GM18907 (cell line): ENCODE measurements at regions not wholly inside any gene's neighbourhood (a gene's known extent, or its start where the extent isn't known, plus 50 kb on each side); places are given as distances from the start of the nearest gene placed in this dataset.
"Not testable (repeated sequence)": the region's sequence is repeated elsewhere in the genome, so short reads cannot be mapped to it uniquely, and the experiment has no call there.

Source experiments
- ATAC-seq: cut with Tn5 transposase; IDR thresholded peaks from one replicate; pipeline ENCODE4 v1.9.1; 2021; ENCODE audit warnings: mild to moderate bottlenecking, moderate library complexity; ENCODE audit not compliant: unreplicated experiment

DNA sequence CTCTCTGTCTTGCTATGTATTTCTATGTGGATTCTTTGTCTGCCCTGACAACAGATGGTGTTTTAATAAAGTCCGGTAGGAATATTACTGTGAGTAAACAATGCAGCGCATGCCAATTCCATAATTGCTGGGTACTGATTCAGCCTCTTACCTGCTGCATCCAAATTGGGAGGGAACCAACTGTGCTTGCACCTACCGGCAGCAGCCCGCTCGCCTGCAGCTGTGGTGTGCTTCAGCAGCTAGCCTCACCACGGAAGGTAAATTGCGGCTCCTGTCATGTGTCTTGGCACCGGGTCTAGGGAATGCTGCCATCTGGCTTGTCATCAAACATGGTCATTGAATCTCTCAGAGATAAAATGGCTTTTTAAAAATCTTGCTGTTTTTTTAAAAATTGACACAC is 704.8 kb upstream of the SLC35B3 start:
- no peak for ATAC-seq

DNA sequence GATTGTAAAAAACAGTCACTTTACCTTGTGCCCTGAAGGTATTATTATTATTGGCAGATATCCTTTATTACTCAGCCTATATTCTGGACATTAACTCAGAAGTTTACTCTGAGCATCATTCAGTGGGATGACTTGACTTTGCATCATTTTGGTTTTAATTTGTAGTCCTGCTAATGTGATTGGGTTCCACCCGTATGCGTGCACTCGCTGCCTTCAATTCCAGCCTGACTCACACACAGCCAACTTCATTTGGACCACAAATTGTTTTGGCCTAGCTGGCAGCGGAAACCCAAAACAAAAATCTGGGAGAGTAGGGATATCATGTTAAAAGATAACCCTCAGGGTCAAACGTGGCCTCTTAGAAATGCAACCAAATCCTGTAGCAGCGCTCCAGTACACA is 704.4 kb upstream of the SLC35B3 start:
- ATAC-seq, result no peak

DNA sequence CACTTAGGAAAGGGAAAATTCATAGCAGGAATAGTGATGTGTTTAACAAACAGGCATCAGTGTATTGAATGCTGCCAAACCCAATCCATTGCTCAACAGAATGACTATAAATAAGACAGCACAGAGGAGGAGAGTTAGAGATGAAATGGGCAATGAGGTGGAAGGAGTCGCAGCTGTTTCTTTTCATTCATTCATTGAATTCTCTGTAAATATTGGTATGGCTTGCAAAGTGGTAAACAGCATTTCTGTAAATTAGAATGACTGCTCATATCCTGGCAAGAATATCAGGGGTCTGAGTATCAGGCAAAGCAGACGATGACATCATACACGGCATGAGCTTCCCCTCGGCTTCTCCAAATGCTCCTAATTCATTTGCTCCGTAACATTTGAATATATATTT is 703.6 kb upstream of the SLC35B3 start:
- ATAC-seq, result no peak

- ATAC-seq, result no peak
Measured at GRCh38 chr6:9136141-9136822, 700.9 kb upstream of the SLC35B3 start.

DNA sequence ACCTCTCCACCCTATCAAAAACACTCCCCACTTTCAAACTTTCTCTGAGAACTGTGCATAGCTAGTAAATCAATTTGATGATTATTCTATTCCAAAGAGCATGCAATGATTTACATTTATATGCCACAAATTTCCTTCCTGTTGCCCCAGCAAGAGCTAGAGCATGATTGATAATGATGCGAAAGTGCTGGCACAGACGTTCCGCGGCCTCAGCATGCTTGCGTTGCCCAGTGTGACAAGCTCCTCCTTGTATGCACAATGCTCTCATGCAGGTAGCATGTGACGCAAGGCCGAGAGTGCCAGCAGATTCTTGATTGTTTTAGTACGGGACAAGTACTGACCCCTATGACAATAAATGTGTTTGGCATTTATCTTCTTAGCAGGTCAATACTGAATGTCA is 696.3 kb upstream of the SLC35B3 start:
- ATAC-seq, result no peak

- ATAC-seq, result no peak
Measured at GRCh38 chr6:9131201-9131600, 695.9 kb upstream of the SLC35B3 start.

DNA sequence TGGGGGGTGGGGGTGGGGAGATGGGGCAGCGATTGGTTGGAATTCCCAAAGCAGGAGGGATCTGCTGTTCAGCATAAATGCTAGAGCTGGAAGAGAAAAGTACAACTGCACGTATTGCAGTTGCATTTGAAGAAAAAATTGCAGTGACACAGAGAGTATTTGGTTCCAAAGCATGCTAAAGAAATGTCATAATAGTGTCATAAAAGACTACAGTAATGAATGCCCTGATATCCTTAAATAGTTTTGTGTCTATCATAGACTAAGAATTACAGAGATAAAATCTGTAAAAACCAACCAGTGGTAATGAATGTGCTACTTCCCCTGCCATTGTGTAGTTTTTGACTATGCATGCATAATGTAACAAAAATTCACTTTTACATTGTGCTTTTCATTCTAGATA is 693.6 kb upstream of the SLC35B3 start:
- ATAC-seq, result no peak

DNA sequence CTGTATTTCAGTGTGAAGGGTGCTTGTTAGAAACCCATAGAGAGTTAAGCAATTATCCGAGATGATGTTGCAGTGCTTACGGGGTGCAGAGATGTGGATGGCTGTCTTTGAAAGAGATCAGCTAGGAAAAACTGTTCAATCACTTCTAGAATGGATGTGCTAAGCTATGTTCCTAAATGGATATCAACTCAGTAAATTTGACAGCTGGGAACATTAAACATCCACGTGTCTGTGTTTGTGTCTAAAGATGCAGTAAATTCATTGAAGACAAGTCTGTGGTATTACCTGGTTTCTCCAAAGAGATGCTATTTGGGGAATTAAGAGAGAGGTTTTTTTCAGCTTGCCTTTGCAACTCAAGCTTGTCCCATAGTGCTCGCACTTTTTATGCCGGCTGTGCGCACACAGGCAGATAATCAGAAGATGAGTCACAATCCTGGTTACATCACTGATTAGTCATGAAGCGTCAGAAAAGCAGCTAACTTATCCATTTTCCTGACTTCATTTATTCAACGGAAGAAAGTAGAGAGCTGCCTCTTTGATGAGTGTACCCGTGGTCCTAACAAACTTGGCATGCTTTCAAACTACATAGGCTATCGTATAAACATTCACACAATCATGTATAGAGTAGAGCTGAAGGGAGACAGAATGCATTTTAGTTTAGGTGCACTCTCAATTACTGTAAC is 691.7 kb upstream of the SLC35B3 start:
- ATAC-seq, result no peak

DNA sequence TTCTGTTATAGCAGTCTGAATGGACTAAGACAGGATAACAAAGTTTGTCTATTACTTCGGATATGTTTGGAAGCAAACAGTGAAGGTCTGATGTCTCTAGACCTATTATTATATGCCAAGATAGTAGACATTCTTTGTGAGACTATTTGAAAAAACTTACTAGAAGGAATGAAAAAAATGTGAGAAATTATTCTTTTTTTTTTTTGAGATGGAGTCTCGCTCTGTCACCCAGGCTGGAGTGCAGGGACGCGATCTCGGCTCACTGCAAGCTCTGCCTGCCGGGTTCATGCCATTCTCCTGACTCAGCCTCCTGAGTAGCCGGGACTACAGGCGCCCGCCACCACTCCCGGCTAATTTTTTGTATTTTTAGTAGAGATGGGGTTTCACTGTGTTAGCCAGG is 690.7 kb upstream of the SLC35B3 start:
- ATAC-seq, result not testable (repeated sequence)

- no peak for ATAC-seq
Measured at GRCh38 chr6:9121549-9121948, 686.2 kb upstream of the SLC35B3 start.

- no peak for ATAC-seq
Measured at GRCh38 chr6:9116026-9116425, 680.7 kb upstream of the SLC35B3 start.

DNA sequence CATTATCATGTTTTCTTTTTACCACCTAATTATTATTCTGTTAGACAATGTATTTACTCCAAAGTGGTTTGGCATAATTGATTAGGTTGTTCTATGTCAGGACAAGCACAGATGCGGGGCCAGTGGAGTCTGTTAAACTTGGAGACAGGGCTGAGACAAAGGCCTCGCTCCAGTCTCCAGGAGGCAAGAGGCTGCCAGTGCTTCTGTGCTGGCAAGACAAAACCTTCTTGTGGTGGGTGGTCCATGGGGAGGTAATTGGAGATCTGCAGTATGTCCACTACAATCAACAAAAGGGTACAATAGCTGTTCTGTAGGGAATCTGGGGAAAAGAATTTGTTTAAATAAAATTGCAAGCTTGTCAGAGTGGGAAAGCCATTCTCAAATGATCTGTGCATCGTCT is 677.2 kb upstream of the SLC35B3 start:
- no peak for ATAC-seq

- no peak for ATAC-seq
Measured at GRCh38 chr6:9103876-9104521, 668.7 kb upstream of the SLC35B3 start.

DNA sequence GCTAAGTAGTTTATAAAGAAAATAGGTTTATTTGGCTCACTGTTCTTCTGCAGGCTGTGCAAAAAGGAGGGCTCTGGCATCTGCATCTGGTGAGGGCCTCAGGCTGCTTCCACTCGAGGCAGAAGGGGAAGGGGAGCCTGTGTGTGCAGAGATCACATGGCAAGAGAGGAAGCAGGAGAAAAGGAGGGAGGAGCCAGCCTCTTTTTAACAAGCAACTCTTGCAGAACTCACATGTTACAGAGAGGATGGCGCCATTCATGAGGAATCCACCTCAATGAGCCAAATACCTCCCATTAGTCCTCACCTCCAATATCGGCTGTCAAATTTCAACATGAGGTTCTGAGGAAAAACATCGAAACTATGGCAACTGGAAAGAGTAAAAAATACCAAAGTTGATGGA is 666.6 kb upstream of the SLC35B3 start:
- no peak for ATAC-seq

DNA sequence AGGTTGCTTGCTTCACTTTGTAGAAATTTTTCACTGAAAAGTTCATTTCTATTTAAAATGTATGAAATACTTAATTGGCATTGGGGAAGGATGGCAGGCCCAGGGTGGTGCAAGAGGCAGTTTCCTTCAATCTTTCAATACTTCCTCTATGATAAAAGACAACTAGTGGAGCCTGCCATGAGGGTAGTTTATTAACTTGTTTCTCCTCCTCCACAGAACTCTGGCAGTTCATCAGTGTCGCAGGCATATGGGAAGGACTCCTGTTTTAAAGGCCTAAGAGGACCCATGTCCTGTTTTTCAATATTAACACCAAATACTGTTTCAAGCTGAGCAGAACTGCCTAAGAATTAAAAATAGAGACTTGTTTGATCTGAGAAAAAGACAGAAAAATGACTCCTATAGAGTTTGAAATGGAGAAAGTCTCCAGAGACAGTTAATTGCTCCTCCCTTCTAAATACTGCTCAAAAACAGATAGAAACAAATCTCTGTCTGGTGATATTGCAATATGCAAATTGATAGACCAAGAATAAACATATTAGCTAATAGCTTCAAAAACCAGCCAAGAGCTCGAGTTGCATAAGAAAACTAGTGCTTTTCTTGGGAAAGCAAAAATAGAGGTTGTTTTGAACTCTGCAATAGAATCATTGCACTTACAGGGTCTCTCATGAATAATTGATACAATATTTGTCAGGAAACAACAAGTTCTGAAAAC is 665.7 kb upstream of the SLC35B3 start:
- no peak for ATAC-seq

DNA sequence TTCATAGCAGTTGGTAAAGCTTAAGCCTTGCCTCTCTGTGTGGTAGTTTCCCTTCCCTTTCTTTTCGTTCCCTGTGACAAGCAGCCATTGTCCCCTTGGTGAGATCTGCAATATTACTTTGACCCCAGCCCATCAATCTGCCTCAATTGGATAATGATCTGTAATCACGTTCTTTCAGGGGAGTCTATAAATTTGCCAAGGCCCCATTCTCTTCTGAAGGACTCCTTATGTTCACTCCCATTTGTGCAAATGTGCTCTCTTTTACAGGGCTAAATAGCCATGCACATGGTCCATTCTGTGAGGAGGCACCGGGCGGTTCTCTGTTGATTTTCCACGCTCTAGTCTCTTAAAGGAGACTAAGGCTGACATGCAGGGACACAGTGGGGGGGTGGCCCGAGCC is 660.4 kb upstream of the SLC35B3 start:
- ATAC-seq, result no peak

DNA sequence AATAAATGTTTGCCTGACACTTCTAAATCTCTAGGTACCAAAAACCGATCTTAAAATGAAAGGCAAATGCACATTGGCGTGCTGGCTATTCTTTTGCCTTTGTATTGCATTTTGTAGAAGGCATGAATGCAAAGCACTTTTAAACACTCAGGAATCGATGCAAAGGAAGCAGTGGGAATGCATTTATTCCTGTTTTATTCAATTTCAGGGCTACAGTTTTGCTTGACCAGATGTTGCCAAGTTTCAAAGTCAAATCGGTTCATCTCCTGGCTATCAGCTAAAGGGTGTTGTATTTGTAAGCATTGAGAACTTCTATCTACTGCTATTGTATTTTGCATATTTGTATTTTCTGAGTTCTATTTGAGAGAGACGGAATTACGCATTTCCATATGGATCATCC is 659.8 kb upstream of the SLC35B3 start:
- no peak for ATAC-seq

- ATAC-seq, result no peak
Measured at GRCh38 chr6:9089724-9090123, 654.4 kb upstream of the SLC35B3 start.

DNA sequence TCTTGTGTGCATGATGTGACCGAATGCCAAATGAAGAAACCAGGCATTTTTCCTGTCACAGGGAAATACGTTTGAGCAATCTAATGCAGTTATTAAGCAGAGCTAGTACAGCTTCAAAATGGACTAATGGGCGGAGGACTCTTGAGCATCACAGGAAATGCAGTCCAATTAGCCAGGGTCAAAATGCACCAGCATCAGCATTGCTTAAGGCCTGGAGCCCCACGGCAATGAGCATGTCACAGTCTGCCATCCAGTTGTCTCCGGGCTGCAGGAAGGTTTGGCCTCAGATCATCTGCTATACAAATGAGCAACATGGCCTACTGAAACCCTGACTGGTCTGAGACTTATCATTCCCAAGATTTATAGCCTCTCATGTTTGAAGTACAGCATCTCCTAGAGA is 652.1 kb upstream of the SLC35B3 start:
- ATAC-seq, result no peak

DNA sequence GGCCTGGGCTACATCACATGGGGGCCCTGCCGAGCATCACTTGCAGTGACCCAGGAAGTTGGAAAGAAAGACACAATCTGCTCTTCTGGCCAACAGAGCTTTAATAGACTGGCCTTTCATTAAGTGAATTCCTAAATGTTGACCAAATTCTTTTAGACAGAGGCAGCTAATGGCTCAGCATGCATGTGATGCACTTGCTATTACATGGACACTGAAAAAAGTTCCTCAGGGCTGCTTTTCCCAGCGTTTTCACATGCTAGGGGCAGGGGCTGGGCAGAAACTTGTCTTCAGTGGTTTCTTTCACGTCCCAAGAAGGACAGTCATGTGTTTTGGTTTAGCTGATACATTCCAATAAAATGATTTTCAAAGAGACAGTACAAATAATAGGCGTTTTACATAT is 651.0 kb upstream of the SLC35B3 start:
- ATAC-seq, result no peak

GRCh38 chr6:9085709-9086070 is 650.3 kb upstream of the SLC35B3 start:
- no peak for ATAC-seq
